ENCODE measurements at regions not wholly inside any gene's neighbourhood (a gene's known extent, or its start where the extent isn't known, plus 50 kb on each side); places are given as distances from the start of the nearest gene placed in this dataset.

DNA sequence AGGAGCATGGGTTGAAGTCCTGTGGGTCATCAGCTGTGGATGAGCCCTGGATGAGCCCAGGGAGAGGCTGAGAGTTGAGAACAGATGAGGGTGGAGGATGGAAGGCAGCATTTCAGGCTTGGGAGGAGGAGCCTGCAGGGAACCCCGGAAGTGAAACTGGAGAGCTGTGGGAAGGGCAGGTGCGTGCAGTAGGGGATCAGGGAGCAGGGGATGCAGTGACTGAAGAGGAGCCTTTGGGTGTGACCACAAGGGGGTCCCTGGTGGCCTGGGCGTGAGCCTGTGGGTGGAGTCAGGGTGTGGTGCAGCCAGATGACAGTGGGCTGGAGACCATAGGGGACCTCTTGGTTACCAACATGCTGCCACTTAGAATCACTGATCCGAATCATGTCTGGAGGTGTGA, 115.5 kb downstream of the PAPOLA start:
- FAIRE-seq: no peak

DNA sequence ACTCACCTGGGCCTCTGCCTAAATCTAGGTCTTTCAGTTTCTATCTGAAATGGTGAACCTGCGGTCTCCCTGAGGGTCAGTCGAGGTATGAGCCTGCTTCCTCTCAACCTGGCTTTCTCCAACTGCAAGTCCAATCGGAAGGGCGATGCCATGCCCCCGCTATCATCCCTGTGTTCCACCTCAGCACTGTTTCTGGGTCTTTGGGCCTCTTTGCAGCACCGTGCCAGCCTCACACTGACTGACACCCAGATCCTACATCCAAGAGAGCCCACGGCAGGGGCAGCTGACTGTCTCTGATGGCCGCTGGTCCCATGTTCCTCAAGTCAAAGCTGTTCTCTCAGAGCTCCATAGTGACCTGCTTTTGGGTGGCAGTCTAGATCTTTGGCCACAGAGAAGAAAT, 120.7 kb downstream of the PAPOLA start:
- FAIRE-seq: no peak

DNA sequence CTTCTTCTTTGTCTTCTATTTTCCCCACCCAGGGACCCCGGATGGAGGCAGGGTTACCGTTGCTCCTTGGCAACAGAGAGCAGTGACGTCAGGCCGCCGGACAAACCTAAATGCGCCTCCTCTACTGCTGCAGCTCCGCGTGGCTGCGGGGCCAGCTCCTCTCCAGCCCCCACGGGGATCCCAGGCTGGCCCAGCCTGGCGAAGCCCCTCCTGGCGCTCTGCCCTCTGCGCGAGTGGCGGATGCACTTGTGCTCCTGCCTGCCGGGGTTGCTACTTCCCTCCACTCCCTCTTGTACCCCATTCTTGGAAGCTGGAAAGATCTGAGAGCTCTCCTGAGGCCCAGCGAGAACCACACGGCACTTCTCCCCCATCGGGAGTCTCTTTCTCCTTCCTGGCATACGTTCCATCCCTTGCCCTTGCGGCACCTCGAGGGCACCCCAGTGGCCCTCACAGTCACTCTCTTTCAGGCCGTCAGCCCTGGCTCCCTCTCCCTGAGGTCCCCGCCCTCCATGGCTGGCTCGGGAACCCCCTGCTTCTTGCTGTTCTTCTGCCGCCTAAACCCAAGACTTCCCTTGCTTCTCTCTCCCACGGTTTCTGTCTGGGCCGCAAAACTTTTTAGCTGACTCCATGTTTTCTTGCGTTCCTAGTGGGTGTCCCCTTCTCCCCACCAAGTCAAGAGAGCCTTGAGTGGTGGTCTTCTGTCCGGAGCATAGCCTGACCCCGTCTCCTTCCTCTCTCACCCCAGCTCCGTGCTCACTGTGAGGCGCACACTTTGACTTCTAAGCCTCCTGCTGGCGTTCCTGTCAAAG, 121.7 kb downstream of the PAPOLA start:
- no peak for FAIRE-seq

DNA sequence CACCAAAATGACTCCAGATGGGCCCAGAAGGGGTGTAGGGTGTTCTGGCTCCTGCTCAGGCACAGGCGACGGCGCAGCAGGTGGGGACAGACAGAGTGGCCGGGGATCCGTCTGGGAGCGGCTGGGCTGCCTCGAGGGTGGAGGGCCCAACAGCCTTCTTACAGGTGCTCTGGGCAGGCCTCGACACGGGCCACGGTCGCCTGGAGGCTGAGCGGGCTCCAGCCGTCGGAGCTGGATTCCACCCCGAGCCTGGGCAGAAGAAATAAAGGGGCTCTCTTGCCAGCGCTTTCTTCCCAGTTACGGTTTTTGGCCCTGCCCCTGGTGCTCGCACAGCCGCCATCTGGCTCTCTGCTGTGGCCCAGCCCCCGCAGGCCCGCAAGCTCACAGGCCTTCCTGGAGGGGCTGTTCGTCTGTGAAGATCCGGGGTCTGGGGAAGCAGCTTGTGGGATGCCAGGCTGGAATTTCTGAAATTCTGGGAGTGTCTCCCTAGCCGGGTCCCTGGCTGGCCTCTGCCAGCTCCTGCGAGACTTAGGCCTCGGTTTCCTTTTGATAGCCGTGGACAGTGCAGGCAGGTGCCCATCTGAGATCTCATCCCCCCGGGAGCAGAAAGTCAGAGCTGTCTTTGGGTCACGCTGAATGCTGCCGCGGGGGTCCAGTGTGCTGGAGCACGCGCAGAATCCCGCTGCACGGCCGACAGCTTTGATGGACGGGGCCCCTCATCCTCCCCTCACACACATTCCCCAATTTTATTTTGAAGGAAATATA, 122.7 kb downstream of the PAPOLA start:
- FAIRE-seq: no peak

DNA sequence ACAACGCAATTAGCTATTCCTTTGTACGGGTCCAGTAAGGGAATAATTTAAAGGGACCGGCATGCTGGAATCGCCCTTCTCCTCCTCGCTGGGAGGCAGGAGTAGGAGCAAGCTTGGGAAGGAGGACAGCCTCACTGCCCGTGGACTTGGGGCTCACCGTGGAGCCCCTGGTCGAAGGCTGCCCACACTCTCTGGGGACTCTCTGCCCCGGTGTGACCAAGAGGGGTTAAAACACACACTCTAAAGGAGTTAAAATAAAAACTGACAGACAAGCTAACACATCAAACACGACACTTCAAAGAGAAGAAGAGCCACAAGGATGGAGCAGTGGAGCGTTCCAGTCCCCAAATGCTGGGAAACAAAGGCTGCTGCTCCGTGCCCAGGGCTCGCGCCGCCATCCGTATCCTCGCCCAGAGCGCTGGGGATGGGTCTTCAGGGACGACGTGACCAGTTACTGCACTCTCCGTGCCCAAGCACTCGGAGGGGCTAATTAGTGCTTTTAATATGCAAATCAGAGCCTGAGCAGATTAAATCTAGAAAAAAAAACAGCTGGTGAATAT, 123.3 kb downstream of the PAPOLA start:
- no peak for FAIRE-seq

DNA sequence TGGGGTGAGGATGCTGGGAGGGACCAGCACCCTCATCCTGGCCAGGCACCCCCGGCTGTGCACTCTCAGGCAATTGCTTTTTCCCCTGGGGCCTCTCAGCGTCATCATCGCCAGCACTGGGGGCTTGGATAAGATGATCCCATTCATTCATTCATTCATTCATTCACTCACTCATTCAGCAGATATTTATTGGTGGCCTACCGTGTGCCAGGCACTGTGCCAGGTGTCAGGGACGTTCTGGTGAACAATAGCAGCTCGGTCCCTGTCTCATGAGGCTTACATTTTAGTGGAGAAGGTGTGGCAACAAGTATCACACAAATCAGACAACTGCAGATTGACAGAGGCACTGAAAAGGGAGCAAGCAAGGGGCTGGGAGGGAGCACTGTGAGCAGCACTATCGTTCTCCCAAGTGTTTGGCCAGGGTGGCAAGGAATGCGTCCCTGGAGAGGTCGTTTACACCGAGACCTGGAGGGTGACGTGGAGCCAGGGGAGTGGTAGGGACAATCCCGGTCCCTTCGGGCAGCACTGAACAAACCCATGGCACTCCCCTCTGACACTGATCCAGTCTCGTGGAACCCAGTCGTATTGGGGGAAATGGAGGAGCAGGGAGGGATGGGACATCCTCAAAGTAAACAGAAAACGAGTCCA, 124.1 kb downstream of the PAPOLA start:
- FAIRE-seq: no peak

DNA sequence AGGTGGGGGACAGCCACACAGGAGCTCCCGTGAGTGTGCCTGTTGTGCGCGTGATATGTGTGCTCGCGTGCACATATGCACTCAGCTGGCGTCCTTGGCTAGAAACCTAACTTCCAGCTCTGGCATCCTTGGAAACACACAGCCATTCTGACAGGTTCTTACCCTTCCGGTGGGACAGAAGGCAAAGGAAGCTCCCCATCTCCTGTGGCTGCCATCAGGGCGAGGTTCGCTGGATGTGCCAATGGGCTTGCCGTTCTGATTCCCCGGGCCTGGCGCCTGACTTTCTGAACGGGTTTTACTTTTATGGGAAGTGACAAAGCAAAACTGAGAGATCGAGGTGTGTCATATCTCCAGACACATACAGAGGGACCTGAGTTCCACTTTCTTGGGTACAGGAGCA, 124.7 kb downstream of the PAPOLA start:
- FAIRE-seq: no peak

DNA sequence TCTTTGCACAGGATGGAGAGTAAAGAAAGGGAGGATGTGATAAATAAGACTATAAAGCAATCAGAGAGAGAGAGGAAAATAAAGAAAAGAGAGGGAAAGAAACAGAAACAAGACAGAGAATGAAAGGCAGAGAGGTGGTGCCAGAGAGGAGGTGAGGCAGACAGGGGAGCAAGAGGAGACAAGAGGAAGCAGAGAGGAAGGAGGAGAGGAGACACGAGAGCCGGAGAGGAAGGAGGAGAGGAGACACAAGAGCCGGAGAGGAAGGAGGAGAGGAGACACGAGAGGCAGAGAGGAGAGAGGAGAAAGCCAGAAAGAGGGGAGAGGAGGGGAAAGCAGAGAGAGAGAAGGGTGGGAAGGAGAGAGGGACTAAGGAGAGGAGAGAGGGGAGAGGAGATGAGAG, 125.2 kb downstream of the PAPOLA start:
- FAIRE-seq: no peak

DNA sequence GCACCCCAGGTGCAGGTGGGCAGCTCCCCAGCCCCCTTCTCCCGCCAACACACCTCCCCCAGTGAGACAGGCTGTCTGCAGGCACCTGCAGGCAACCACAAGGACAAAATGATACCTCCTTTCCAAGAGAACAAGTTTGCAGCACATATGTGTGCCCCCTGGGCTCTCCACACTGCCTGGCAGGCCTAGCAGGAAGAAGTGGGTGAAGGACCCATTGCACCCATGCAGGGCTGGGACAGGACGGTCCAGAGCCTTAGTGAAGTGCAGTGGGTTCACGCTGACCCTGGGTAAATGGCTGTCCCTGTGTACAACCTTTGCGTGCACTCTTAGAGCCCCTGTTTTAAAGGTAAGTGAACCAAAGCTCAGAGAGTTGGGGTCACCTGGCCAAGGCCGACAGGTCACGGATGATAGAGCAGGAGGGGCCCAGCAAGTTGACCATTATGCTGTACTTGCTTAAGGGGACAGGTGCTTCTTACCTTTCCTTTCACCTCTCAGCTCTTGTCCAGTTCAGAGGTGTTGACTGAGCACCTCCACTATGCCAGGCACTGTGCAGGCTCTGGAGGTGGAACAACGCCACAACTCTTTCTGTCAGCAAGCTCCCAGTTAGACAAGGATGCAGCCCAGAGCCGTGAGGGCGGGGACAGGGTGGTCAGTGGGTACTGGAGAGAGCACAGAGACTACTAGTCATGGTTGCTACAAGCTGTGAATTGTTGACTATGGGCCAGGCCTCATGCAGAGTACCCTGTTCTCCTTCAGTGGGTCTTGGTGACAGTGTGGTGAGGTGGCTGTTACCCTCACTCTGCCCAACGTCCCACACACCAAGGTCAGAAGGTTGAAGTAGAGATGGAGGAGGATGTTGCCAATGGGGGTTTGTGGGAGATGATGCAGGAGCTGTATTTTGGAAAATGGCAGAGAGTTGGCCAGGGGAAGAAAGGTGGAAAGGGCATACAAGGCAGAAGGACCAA, 125.9 kb downstream of the PAPOLA start:
- no peak for FAIRE-seq

DNA sequence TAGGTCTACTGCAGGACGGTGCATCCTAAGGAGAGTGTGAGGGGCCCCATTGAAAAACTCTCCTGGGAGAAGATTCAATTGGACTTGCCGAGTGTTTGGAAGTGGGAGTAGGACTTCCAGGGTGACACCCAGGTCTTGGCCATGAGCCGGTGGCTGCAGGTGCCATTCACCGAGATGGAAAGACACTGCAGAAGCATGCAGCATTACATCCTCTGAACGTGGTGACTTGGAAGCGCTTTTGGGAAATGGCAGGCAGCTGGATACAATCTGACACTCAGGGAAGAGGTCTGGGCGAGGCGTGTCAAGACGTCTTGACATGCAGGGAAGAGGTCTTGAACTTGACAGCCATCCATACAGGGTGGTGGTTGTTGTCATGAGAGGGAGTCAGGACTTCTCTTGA, 126.9 kb downstream of the PAPOLA start:
- no peak for FAIRE-seq

DNA sequence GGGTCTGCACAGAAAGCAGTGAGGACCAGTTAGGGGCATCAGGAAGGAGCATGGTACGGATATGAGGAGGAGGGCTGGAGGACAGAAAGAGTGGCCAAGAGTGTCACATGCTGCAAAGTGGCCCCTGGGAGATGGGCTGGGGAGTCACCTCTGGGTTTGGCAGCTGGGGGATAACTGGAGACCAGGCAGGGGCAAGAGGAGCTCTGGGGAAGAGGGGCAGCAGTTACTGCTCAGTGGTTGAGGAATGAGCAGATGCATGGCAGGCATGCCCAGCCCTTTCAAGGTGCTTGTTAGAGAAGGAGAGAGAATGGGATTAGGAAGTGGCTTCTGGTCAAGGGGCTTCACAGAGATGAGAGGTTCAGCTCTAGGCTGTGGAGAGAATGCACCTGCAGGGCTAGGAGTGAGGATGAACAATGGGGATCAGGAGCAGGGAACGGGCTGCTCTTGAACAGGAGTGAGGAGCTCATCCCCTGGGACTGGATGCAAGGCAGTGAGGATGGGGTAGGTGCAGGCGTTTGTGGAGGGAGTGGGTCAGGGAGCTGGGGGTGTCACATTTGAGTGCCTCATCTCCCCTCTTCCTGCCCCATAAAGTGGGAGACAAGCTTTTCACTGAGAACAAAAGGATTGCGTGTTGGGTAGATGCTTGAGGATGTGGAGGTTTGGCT, 127.5 kb downstream of the PAPOLA start:
- no peak for FAIRE-seq

DNA sequence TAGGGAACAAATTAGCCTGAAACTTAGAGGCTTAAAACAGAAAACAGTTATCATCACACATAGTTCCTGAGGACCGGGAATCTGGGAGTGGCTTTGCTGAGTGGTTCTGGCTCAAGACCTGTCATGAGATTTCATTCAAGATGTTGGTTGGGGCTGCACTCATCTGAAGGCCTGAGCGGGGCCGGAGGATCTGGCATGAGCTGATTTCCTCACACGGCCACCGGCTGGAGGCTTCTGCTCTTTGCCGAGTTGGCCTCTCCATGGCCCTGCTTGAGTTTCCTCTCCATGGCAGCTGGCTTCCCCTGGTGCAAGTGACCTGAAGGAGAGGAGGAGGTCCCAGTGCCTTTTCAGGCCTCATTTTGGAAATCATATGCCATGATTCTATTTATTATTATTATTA, 128.1 kb downstream of the PAPOLA start:
- no peak for FAIRE-seq

DNA sequence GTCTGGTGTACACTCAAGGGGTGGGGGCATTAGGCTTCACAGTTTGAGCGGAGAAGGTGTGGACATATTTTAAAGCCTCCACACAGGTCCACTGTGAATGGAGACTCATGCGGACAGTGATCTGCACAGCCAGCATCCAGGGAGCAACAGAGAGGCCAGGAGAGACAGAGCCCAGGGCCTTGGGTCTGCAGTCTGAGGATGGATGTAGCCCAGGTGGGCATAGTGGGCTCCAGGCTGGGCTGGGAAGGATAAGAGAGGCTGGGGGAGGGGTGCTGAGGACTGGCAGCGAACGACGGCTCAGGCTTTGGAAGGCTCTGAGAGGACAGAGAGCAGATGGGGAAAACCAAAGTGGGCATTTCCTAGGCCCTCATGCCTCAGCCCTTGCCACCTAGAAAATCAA, 128.8 kb downstream of the PAPOLA start:
- no peak for FAIRE-seq

DNA sequence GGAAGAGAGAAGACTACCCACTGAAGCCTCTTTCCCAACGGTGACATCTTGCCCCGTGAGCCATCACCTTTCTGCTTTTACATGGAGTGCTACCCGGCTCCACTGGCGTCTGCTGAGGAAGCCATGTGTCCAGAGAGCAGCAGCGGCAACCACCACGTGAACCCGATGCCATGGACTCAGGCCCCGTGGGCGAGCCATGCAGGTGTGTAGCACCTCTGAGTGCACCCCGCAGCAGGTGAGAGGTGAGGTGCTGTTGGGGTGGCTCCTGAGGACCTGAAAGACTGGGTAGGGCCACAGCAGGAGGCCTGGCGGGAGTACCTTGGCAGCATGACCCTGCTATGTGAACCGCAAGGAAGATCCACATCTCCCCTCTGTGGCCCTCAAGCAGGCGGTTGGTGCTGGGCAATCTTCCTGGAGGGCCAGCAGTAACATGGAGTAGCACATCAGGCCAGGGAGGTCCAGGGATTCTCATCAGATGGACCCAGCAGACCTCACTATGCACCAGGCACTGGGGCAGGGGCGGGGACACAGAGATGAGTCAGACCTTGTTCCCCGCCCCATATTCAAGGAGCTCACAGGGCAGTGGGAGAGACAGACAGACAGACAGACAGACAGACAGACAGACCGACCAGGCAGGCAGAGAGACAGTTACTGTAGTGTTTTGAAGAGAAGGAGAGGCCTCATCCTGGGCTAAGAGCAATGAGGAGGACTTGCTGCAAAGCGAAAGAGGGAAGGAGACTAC, 129.6 kb downstream of the PAPOLA start:
- FAIRE-seq: no peak

DNA sequence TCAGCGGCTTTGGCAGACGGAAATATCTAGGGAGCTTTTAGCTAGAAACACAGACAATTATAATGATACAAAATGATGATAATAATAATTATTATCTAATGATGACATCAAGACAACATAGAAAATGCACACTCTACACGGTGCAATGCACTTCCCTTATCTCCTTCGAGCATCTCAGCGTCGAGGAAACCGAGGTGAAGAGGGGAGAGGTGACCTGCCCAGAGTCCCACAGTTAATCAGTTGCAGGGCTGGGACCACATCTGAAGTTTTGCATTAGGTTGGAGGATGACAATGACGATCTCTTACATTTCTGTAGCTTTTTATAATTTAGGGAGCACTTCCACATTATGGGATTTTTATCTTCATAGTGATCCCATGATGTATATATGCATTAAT, 130.2 kb downstream of the PAPOLA start:
- no peak for FAIRE-seq

DNA sequence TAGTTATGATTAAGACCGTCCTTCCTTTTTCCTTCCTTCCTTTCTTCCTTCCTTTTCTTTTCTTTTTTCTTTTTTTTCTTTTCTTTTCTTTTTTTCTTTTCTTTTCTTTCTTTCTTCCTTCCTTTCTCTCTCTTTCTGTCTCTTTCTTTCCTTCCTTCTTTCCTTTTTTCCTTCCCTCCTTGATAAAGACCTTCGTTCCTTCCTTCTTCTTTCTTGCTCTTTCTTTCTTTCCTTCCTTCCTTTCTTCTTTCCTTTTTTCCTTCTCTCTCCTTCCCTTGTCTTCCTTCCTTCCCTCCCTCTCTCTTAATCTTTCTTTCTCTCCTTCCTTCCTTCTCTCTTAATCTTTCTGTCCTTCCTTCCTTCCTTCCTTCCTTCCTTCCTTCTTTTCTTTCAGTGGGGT, 130.9 kb downstream of the PAPOLA start:
- FAIRE-seq: no peak

DNA sequence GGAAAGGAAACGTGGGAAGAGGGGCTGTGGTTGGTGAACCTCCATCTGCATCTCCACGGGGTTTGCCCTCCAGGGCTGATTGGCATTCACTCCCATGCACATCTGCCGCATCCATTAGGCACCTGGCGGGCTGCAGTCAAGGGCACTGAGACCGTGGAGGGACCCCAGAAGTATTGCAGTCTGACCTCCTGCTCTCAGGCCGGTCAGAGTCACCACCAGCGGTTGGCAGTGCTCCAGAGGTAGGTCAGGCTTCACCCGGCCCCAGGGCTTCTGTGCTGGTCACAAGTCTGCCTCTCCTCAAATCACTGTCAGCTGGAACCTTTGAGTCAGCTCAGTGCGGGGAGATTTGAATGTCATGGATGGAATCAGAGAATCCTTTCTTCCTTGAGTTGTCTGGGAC, 132.3 kb downstream of the PAPOLA start:
- FAIRE-seq: no peak

DNA sequence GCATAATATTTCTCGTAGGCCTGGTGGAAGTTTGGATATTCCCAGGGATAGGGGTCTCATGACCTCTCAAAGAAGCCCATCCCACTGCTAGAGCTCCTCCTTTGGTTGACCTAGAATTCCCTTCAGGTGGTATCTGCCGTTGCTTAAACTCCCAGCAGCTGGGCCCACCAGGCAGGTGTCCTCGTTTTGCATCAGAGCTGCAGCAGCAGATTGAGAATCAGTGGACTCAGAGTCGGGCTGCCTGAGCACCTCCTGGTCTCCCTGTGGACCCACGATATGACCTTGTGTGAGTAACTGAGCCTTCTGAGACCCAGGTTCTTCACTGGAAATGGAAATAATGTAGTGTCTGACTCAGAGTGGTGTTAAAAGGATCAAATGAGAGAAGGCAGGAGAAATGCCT, 132.7 kb downstream of the PAPOLA start:
- FAIRE-seq: no peak

DNA sequence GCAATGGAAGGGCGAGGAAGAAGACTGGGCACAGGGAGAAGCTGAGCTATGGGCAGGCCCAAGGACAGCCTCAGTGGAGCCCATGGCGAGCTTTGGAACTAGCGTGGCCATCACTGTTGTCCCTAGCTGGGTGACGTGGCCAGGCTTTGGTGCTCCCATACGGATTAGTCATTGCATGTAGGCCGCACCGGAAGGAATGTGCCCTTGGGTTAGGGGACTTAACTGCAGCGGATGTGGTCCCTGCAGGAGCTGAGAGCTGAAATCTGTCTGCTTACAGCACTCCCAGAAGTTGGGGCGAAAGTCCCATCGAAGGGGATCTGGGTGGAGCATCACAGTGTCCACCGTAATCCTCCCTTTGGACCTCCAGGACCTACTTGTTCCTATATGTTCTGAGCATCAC, 133.7 kb downstream of the PAPOLA start:
- FAIRE-seq: no peak

DNA sequence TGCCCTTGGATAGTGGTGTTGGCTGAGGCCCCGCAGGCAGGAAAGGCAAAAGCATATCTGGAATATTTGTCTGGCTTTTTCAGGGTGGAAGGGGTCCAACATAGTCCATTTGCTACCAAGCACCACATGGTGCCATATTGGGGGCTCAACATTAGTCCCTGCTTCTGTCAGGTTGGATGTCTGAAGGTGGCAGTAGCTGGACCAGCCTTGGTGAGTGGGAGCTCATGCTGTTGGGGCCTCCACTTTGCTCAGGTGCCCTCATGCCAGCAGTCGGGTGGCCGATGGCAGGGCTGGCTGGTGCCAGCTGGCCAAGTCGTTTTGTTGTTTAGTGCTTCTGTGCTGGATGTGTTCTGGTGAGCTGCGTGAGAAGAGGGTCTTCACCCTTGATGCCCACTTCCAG, 135.3 kb downstream of the PAPOLA start:
- no peak for FAIRE-seq

All from islet of Langerhans (tissue), 1 donor.